PC-3 (cell line): ENCODE measurements at regions not wholly inside any gene's neighbourhood (a gene's known extent, or its start where the extent isn't known, plus 50 kb on each side); places are given as distances from the start of the nearest gene placed in this dataset.

Experiments
- ATAC-seq: fragments of 200-7000 bp; cut with Tn5 transposase; 2 replicates; pipeline ENCODE4 v1.9.1; 2020; ENCODE audit warnings: mild to moderate bottlenecking, moderate library complexity
- BruUV-seq: library from RNA; stranded (reverse); fragments of 400-500 nt; replicated peaks from 2 replicates; lab custom pipeline; 2021; lab: Mats Ljungman, UMichigan
- CTCF ChIA-PET: fragments of 300-600 bp; sonication (Branson Sonifier 250); formaldehyde crosslinking; loops from one replicate; lab custom pipeline; 2022; ENCODE audit warnings: antibody characterized with exemption; lab: Charles Lee
- POLR2A ChIA-PET: fragments of 300-600 bp; sonication (Branson Sonifier 250); formaldehyde crosslinking; loops from one replicate; lab custom pipeline; 2022; ENCODE audit warnings: antibody characterized with exemption; ENCODE audit not compliant: unreplicated experiment; lab: Charles Lee
- DNase-seq: peaks from one replicate; pipeline ENCODE4 v3.0.0-alpha.2; 2015
- H2AFZ ChIP-seq: fragments of 300-600 bp; sonication (generic); 2 replicates; pipeline ENCODE4 v1.6.0; 2016; ENCODE audit warnings: antibody characterized with exemption, low read length
- H3F3A ChIP-seq: fragments of 300-600 bp; sonication (generic); one replicate; pipeline ENCODE4 v1.6.0; 2017; ENCODE audit warnings: antibody characterized with exemption, low read length, control low read depth, mild to moderate bottlenecking; ENCODE audit not compliant: unreplicated experiment
- H3K27ac ChIP-seq: fragments of 300-600 bp; sonication (generic); 2 replicates; pipeline ENCODE4 v1.5.1; 2016; ENCODE audit warnings: mild to moderate bottlenecking, low read length
- H3K27me3 ChIP-seq: fragments of 300-600 bp; sonication (generic); 2 replicates; pipeline ENCODE4 v1.6.1; 2016; ENCODE audit warnings: low read length, mixed read lengths
- H3K36me3 ChIP-seq: fragments of 300-600 bp; sonication (generic); 2 replicates; pipeline ENCODE4 v1.6.1; 2016; ENCODE audit warnings: low read depth, mixed run types, low read length, mixed read lengths
- H3K4me1 ChIP-seq: fragments of 300-600 bp; sonication (generic); 2 replicates; pipeline ENCODE4 v1.5.1; 2016; ENCODE audit warnings: low read length; ENCODE audit not compliant: insufficient read depth
- H3K4me2 ChIP-seq: fragments of 300-600 bp; sonication (generic); 2 replicates; pipeline ENCODE4 v1.6.0; 2016; ENCODE audit warnings: low read length
- H3K4me3 ChIP-seq: fragments of 300-600 bp; sonication (generic); 2 replicates; pipeline ENCODE4 v1.5.1; 2016; ENCODE audit warnings: mild to moderate bottlenecking, low read length, mixed read lengths
- H3K79me2 ChIP-seq: fragments of 300-600 bp; sonication (generic); 2 replicates; pipeline ENCODE4 v1.6.1; 2017; ENCODE audit warnings: low read length, mixed read lengths
- H3K9ac ChIP-seq: fragments of 300-600 bp; sonication (generic); 2 replicates; pipeline ENCODE4 v1.6.0; 2016; ENCODE audit warnings: mild to moderate bottlenecking, low read length
- H3K9me2 ChIP-seq: fragments of 300-600 bp; sonication (generic); replicated peaks from 2 replicates; pipeline ENCODE4 v1.6.1; 2016; ENCODE audit warnings: mixed run types, low read length, mixed read lengths
- H3K9me3 ChIP-seq: fragments of 300-600 bp; sonication (generic); 2 replicates; pipeline ENCODE4 v1.6.1; 2016; ENCODE audit warnings: low read length, mixed read lengths
- H4K20me1 ChIP-seq: fragments of 300-600 bp; sonication (generic); 2 replicates; pipeline ENCODE4 v1.6.1; 2016; ENCODE audit warnings: low read length, mixed read lengths
- CTCF ChIP-seq: fragments of 300-600 bp; sonication (generic); conservative IDR thresholded peaks from 2 replicates; pipeline ENCODE4 v1.5.1; 2017; ENCODE audit warnings: antibody characterized with exemption, low read depth, mild to moderate bottlenecking, low read length
- EZH2 ChIP-seq: fragments of 300-600 bp; sonication (generic); IDR thresholded peaks from one replicate; pipeline ENCODE4 v1.6.1; 2017; ENCODE audit warnings: antibody characterized with exemption, mild to moderate bottlenecking, low read length; ENCODE audit not compliant: unreplicated experiment
- EZH2phosphoT487 ChIP-seq: fragments of 300-600 bp; sonication (generic); IDR thresholded peaks from 2 replicates; pipeline ENCODE4 v1.6.1; 2018; ENCODE audit warnings: mild to moderate bottlenecking, antibody characterized with exemption, low read length, borderline replicate concordance
- intact Hi-C: fragments of 100-400 bp; cut with micrococcal nuclease; formaldehyde crosslinking; loops from 2 replicates; pipeline ENCODE4 v1.9.0; 2023

- Histone ChIP-seq H3F3A (no peaks in the 10 kb centered on the region), H3K27ac (no peak overlapping the region), H3K27me3 (no peaks in the 10 kb centered on the region), H3K4me3 (no peak overlapping the region), H4K20me1 (no peaks in the 10 kb centered on the region), H3K9me3 (no peaks in the 10 kb centered on the region), H3K4me2 (0 out of 2 replicates have a peak overlapping the region, but pooled peaks have one; percentile 14), H3K9ac (no peak overlapping the region), H3K4me1 (0 out of 2 replicates have a peak, but pooled peaks cover 5% of the 10 kb centered on the region), H3K79me2 (no peaks in the 10 kb centered on the region), H2AFZ (0 out of 2 replicates have a peak overlapping the region, but pooled peaks have one; percentile 28), H3K36me3 (no peaks in the 10 kb centered on the region), H3K9me2 (no peaks in the 10 kb centered on the region)
- BruUV-seq: no TSS peak
- CTCF ChIA-PET: no interaction called here
- ATAC-seq: peak; percentile 37; the same call in 1 of the 2 replicates
- POLR2A ChIA-PET: interaction anchor here (0.6 kb wide), 1 partner anchor 433 kb away, joined by 3 read pairs; no protein-coding TSS in a partner anchor
- peak; percentile 47 for DNase-seq
- intact Hi-C loops: no loop called here
- TF ChIP-seq EZH2phosphoT487 (no peak), CTCF (no peak)
These were observed 191.6 kb downstream of the ANAPC10 start for GRCh38 chr4:144906181-144906925.

GRCh38 chr4:144910723-144911122, 187.3 kb downstream of the ANAPC10 start:
- no TSS peak for BruUV-seq
- no peaks in the 10 kb centered on the region for H3F3A ChIP-seq
- no peak overlapping the region for H2AFZ ChIP-seq
- H3K27me3 ChIP-seq: no peaks in the 10 kb centered on the region
- no peaks in the 10 kb centered on the region for H3K79me2 ChIP-seq
- 0 out of 2 replicates have a peak, but pooled peaks cover 5% of the 10 kb centered on the region for H3K4me1 ChIP-seq
- H3K9me3 ChIP-seq: no peaks in the 10 kb centered on the region
- no peak for ATAC-seq
- no peak overlapping the region for H3K27ac ChIP-seq
- no peak overlapping the region for H3K4me2 ChIP-seq
- no peak overlapping the region for H3K9ac ChIP-seq
- H3K9me2 ChIP-seq: no peaks in the 10 kb centered on the region
- no peaks in the 10 kb centered on the region for H4K20me1 ChIP-seq
- H3K4me3 ChIP-seq: no peak overlapping the region
- no peak for DNase-seq
- H3K36me3 ChIP-seq: no peaks in the 10 kb centered on the region
- CTCF ChIA-PET: no interaction called here
- TF ChIP-seq EZH2: no peak
- no peak for TF ChIP-seq EZH2phosphoT487
- TF ChIP-seq CTCF: no peak
- intact Hi-C loops: no loop called here
- POLR2A ChIA-PET: no interaction called here
